GM12878 (cell line): ENCODE measurements at regions not wholly inside any gene's neighbourhood (a gene's known extent, or its start where the extent isn't known, plus 50 kb on each side); places are given as distances from the start of the nearest gene placed in this dataset.

Experiments used
- EP300 ChIP-seq, 2 experiments: fragments of 150-350 bp in 1 of 2; IDR thresholded peaks; 2 replicates each; pipeline ENCODE4 v1.6.1; 2011 to 2012; ENCODE audit warnings: low read depth in 2 of 2, low read length in 2 of 2, borderline replicate concordance in 1 of 2, improper control_type of control experiment in 1 of 2, inconsistent platforms in 1 of 2; ENCODE audit not compliant: control insufficient read depth in 1 of 2
- EZH2 ChIP-seq: IDR thresholded peaks from 2 replicates; pipeline ENCODE4 v1.6.1; 2012; ENCODE audit warnings: low read depth, mild to moderate bottlenecking, control low read depth, inconsistent platforms, low read length, borderline replicate concordance; ENCODE audit not compliant: control insufficient read depth
- MTA3 ChIP-seq: IDR thresholded peaks from 2 replicates; pipeline ENCODE4 v1.6.1; 2012; ENCODE audit warnings: low read length, inconsistent platforms, borderline replicate concordance
- MXI1 ChIP-seq: fragments of 150-350 bp; IDR thresholded peaks from 2 replicates; pipeline ENCODE4 v1.6.1; 2011; ENCODE audit warnings: low read depth, mild to moderate bottlenecking, inconsistent platforms, low read length, improper control_type of control experiment
- NBN ChIP-seq: fragments of 450-650 bp; IDR thresholded peaks from 2 replicates; pipeline ENCODE4 v1.6.1; 2016
- TAF1 ChIP-seq: IDR thresholded peaks from 2 replicates; pipeline ENCODE4 v1.6.1; 2011; ENCODE audit warnings: mild to moderate bottlenecking, low read depth, low read length, borderline replicate concordance
- TF ChIP-seq, protein P1 (sequence below), 3 experiments: IDR thresholded peaks in 2 of 3; conservative IDR thresholded peaks in 1 of 3; 2 replicates each; pipeline ENCODE4 v1.5.1; 2011; ENCODE audit warnings: low read depth in 3 of 3, low read length in 3 of 3, mild to moderate bottlenecking in 3 of 3, control low read depth in 2 of 3, moderate library complexity in 2 of 3, inconsistent platforms in 1 of 3, mixed read lengths in 1 of 3; ENCODE audit not compliant: control insufficient read depth in 2 of 3, insufficient read depth in 1 of 3; ENCODE audit errors: extremely low read depth in 1 of 3
- TF ChIP-seq, protein P2 (sequence below): IDR thresholded peaks from 2 replicates; pipeline ENCODE4 v1.6.1; 2012; ENCODE audit warnings: improper control_type of control experiment, low read depth, low read length; ENCODE audit not compliant: insufficient replicate concordance

DNA sequence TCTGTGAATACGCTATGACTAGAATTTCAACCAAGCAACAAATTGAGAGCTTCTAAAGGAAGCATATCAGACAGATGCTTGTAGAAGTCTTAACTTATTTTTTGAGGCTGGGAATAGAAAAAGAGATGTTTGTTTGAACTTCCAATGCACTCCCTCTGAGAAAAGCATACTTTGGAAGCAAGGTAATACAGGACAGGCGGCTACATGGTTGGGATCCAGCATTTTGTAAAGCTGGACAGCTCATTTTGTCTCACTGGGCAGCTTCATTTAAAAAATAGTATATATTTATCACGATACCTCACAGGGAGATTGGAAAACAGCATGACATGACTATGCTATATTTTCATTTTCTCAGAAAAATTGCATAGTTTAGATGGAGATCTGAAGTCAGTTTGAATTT lies 821.3 kb upstream of the API5 start:
- TF ChIP-seq, protein P1, sequence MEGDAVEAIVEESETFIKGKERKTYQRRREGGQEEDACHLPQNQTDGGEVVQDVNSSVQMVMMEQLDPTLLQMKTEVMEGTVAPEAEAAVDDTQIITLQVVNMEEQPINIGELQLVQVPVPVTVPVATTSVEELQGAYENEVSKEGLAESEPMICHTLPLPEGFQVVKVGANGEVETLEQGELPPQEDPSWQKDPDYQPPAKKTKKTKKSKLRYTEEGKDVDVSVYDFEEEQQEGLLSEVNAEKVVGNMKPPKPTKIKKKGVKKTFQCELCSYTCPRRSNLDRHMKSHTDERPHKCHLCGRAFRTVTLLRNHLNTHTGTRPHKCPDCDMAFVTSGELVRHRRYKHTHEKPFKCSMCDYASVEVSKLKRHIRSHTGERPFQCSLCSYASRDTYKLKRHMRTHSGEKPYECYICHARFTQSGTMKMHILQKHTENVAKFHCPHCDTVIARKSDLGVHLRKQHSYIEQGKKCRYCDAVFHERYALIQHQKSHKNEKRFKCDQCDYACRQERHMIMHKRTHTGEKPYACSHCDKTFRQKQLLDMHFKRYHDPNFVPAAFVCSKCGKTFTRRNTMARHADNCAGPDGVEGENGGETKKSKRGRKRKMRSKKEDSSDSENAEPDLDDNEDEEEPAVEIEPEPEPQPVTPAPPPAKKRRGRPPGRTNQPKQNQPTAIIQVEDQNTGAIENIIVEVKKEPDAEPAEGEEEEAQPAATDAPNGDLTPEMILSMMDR (IDR thresholded peaks at IDR 0.05 in 2 of 3, conservative IDR thresholded peaks at IDR 0.05 in 1 of 3; ENCODE audit: control insufficient read depth in 2 of 3, extremely low read depth in 1 of 3, insufficient read depth in 1 of 3, low read depth in 3 of 3, low read length in 3 of 3): no peak
- TF ChIP-seq NBN: no peak
- TF ChIP-seq EZH2: no peak
- no peak for TF ChIP-seq EP300 (IDR thresholded peaks at IDR 0.05; ENCODE audit: borderline replicate concordance in 1 of 2, control insufficient read depth in 1 of 2, low read depth in 2 of 2, low read length in 2 of 2)
- no peak for TF ChIP-seq MTA3
- TF ChIP-seq MXI1: no peak
- TF ChIP-seq, protein P2, sequence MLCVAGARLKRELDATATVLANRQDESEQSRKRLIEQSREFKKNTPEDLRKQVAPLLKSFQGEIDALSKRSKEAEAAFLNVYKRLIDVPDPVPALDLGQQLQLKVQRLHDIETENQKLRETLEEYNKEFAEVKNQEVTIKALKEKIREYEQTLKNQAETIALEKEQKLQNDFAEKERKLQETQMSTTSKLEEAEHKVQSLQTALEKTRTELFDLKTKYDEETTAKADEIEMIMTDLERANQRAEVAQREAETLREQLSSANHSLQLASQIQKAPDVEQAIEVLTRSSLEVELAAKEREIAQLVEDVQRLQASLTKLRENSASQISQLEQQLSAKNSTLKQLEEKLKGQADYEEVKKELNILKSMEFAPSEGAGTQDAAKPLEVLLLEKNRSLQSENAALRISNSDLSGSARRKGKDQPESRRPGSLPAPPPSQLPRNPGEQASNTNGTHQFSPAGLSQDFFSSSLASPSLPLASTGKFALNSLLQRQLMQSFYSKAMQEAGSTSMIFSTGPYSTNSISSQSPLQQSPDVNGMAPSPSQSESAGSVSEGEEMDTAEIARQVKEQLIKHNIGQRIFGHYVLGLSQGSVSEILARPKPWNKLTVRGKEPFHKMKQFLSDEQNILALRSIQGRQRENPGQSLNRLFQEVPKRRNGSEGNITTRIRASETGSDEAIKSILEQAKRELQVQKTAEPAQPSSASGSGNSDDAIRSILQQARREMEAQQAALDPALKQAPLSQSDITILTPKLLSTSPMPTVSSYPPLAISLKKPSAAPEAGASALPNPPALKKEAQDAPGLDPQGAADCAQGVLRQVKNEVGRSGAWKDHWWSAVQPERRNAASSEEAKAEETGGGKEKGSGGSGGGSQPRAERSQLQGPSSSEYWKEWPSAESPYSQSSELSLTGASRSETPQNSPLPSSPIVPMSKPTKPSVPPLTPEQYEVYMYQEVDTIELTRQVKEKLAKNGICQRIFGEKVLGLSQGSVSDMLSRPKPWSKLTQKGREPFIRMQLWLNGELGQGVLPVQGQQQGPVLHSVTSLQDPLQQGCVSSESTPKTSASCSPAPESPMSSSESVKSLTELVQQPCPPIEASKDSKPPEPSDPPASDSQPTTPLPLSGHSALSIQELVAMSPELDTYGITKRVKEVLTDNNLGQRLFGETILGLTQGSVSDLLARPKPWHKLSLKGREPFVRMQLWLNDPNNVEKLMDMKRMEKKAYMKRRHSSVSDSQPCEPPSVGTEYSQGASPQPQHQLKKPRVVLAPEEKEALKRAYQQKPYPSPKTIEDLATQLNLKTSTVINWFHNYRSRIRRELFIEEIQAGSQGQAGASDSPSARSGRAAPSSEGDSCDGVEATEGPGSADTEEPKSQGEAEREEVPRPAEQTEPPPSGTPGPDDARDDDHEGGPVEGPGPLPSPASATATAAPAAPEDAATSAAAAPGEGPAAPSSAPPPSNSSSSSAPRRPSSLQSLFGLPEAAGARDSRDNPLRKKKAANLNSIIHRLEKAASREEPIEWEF: no peak
- no peak for TF ChIP-seq TAF1
